ENCODE measurements at regions not wholly inside any gene's neighbourhood (a gene's known extent, or its start where the extent isn't known, plus 50 kb on each side); places are given as distances from the start of the nearest gene placed in this dataset.

DNA sequence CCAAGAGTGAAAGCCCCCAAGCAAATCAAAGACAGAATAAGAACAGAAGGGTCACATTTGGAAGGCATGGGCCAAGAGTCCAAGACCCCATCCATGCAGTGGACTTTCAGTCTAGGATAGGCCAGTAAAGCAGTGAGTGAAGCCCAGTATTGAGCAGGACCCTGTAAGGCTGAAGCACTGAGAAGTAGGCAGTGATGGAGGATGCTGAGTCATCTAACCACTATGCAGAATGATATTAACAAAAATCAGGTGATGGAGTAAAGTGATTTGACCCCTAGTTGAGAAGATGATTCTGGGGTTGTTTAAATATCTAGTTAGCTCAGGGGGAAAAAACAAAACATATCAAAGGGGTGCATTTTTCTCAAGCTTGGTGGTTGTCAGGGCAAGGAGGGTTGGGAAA lies 308.7 kb upstream of the PLXNA2 start:
- H3K9ac ChIP-seq (ENCODE audit: low read length), result no peak overlapping the region
- no peak overlapping the region for H3K4me3 ChIP-seq (ENCODE audit: low read length)
- no peak overlapping the region for H2AFZ ChIP-seq (ENCODE audit: low read length)
- H3K36me3 ChIP-seq (replicated peaks; ENCODE audit: insufficient read depth, low read length), result no peaks in the 10 kb centered on the region
- H3K4me2 ChIP-seq (ENCODE audit: low read depth, low read length), result no peak overlapping the region
- H3K27me3 ChIP-seq (replicated peaks; ENCODE audit: insufficient read depth, low read length), result no peaks in the 10 kb centered on the region
- DNase-seq, result no peak
- H3K4me1 ChIP-seq (ENCODE audit: low read length), result no peaks in the 10 kb centered on the region
- no peak overlapping the region for H3K27ac ChIP-seq (ENCODE audit: low read length)
- no peaks in the 10 kb centered on the region for H3K9me2 ChIP-seq (replicated peaks; ENCODE audit: insufficient read depth, low read length)
- no peaks in the 10 kb centered on the region for H3K79me2 ChIP-seq (ENCODE audit: low read length)
- H3K9me3 ChIP-seq (replicated peaks; ENCODE audit: insufficient read depth, low read length), result no peaks in the 10 kb centered on the region
- H3F3A ChIP-seq (ENCODE audit: insufficient read depth, low read length), result no peaks in the 10 kb centered on the region
- no peaks in the 10 kb centered on the region for H4K20me1 ChIP-seq (ENCODE audit: insufficient read depth, low read length)
- TF ChIP-seq, protein P1, sequence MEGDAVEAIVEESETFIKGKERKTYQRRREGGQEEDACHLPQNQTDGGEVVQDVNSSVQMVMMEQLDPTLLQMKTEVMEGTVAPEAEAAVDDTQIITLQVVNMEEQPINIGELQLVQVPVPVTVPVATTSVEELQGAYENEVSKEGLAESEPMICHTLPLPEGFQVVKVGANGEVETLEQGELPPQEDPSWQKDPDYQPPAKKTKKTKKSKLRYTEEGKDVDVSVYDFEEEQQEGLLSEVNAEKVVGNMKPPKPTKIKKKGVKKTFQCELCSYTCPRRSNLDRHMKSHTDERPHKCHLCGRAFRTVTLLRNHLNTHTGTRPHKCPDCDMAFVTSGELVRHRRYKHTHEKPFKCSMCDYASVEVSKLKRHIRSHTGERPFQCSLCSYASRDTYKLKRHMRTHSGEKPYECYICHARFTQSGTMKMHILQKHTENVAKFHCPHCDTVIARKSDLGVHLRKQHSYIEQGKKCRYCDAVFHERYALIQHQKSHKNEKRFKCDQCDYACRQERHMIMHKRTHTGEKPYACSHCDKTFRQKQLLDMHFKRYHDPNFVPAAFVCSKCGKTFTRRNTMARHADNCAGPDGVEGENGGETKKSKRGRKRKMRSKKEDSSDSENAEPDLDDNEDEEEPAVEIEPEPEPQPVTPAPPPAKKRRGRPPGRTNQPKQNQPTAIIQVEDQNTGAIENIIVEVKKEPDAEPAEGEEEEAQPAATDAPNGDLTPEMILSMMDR (IDR thresholded peaks at IDR 0.05; ENCODE audit: low read length), result no peak
- TF ChIP-seq EZH2 (optimal IDR thresholded peaks at IDR 0.05; ENCODE audit: low read depth, low read length) (no peak), EZH2phosphoT487 (IDR thresholded peaks at IDR 0.05; ENCODE audit: low read length) (no peak)

GRCh38 chr1:208556461-208556860 lies 312.3 kb upstream of the PLXNA2 start:
- TF ChIP-seq, protein P1 (IDR thresholded peaks at IDR 0.05; ENCODE audit: low read length), result no peak
- TF ChIP-seq EZH2 (optimal IDR thresholded peaks at IDR 0.05; ENCODE audit: low read depth, low read length) (no peak), EZH2phosphoT487 (IDR thresholded peaks at IDR 0.05; ENCODE audit: low read length) (no peak)
- Histone ChIP-seq H2AFZ (ENCODE audit: low read length) (no peak overlapping the region), H3K4me3 (ENCODE audit: low read length) (no peak overlapping the region), H3K9me3 (replicated peaks; ENCODE audit: insufficient read depth, low read length) (no peaks in the 10 kb centered on the region), H3K4me2 (ENCODE audit: low read depth, low read length) (no peak overlapping the region), H3K36me3 (replicated peaks; ENCODE audit: insufficient read depth, low read length) (no peaks in the 10 kb centered on the region), H3K4me1 (ENCODE audit: low read length) (no peaks in the 10 kb centered on the region), H3K27me3 (replicated peaks; ENCODE audit: insufficient read depth, low read length) (no peaks in the 10 kb centered on the region), H3K79me2 (ENCODE audit: low read length) (no peaks in the 10 kb centered on the region), H3K27ac (ENCODE audit: low read length) (no peak overlapping the region), H3K9me2 (replicated peaks; ENCODE audit: insufficient read depth, low read length) (no peaks in the 10 kb centered on the region), H3F3A (ENCODE audit: insufficient read depth, low read length) (no peaks in the 10 kb centered on the region), H3K9ac (ENCODE audit: low read length) (no peak overlapping the region), H4K20me1 (ENCODE audit: insufficient read depth, low read length) (no peaks in the 10 kb centered on the region)
- DNase-seq, result no peak

GRCh38 chr1:208557046-208557722 lies 313.0 kb upstream of the PLXNA2 start:
- Histone ChIP-seq H3K9me3 (replicated peaks; ENCODE audit: insufficient read depth, low read length) (no peaks in the 10 kb centered on the region), H3K27me3 (replicated peaks; ENCODE audit: insufficient read depth, low read length) (no peaks in the 10 kb centered on the region), H4K20me1 (ENCODE audit: insufficient read depth, low read length) (no peaks in the 10 kb centered on the region), H3K4me2 (ENCODE audit: low read depth, low read length) (no peak overlapping the region), H3K9me2 (replicated peaks; ENCODE audit: insufficient read depth, low read length) (no peaks in the 10 kb centered on the region), H3K4me3 (ENCODE audit: low read length) (no peak overlapping the region), H3K9ac (ENCODE audit: low read length) (no peak overlapping the region), H3F3A (ENCODE audit: insufficient read depth, low read length) (no peaks in the 10 kb centered on the region), H3K36me3 (replicated peaks; ENCODE audit: insufficient read depth, low read length) (no peaks in the 10 kb centered on the region), H3K27ac (ENCODE audit: low read length) (no peak overlapping the region), H3K79me2 (ENCODE audit: low read length) (no peaks in the 10 kb centered on the region), H2AFZ (ENCODE audit: low read length) (no peak overlapping the region), H3K4me1 (ENCODE audit: low read length) (no peaks in the 10 kb centered on the region)
- TF ChIP-seq EZH2 (optimal IDR thresholded peaks at IDR 0.05; ENCODE audit: low read depth, low read length) (no peak), EZH2phosphoT487 (IDR thresholded peaks at IDR 0.05; ENCODE audit: low read length) (no peak)
- TF ChIP-seq, protein P1 (IDR thresholded peaks at IDR 0.05; ENCODE audit: low read length), result no peak
- DNase-seq, result no peak

All from MM.1S (cell line).